GM23338 (cell line): ENCODE measurements at regions not wholly inside any gene's neighbourhood (a gene's known extent, or its start where the extent isn't known, plus 50 kb on each side); places are given as distances from the start of the nearest gene placed in this dataset.

Source experiments
- ATAC-seq: fragments of 200-7000 bp; cut with Tn5 transposase; 3 replicates; pipeline ENCODE4 v1.9.1; 2020
- DNase-seq: peaks from one replicate; pipeline ENCODE4 v3.0.0-alpha.2; 2015; ENCODE audit warnings: low spot score
- H2AFZ ChIP-seq: fragments of 200-600 bp; sonication (generic); 2 replicates; pipeline ENCODE4 v1.8.0; 2016; ENCODE audit warnings: antibody characterized with exemption, mild to moderate bottlenecking, moderate library complexity
- H3F3A ChIP-seq: fragments of 200-600 bp; sonication (generic); replicated peaks from 2 replicates; pipeline ENCODE4 v1.8.0; 2017; ENCODE audit warnings: antibody characterized with exemption, mixed run types, low read depth
- H3K27ac ChIP-seq: fragments of 200-600 bp; sonication (generic); 2 replicates; pipeline ENCODE4 v1.6.1; 2016; ENCODE audit warnings: low read depth
- H3K27me3 ChIP-seq: fragments of 200-600 bp; sonication (generic); 2 replicates; pipeline ENCODE4 v1.8.0; 2016; ENCODE audit warnings: mild to moderate bottlenecking, mixed run types, moderate library complexity; ENCODE audit not compliant: insufficient read depth
- H3K36me3 ChIP-seq: fragments of 200-600 bp; sonication (generic); 2 replicates; pipeline ENCODE4 v1.8.0; 2016; ENCODE audit warnings: mild to moderate bottlenecking; ENCODE audit not compliant: insufficient read depth
- H3K4me1 ChIP-seq: fragments of 200-600 bp; sonication (generic); 2 replicates; pipeline ENCODE4 v1.8.0; 2016; ENCODE audit warnings: mild to moderate bottlenecking, moderate library complexity; ENCODE audit not compliant: insufficient read depth
- H3K4me2 ChIP-seq: fragments of 200-600 bp; sonication (generic); 2 replicates; pipeline ENCODE4 v1.7.1; 2017; ENCODE audit warnings: mixed run types
- H3K4me3 ChIP-seq: fragments of 200-600 bp; sonication (generic); 2 replicates; pipeline ENCODE4 v1.6.1; 2016; ENCODE audit warnings: mixed run types
- H3K79me2 ChIP-seq: fragments of 200-600 bp; sonication (generic); replicated peaks from 2 replicates; pipeline ENCODE4 v1.8.0; 2017; ENCODE audit warnings: mild to moderate bottlenecking; ENCODE audit not compliant: insufficient read depth
- H3K9me2 ChIP-seq: fragments of 200-600 bp; sonication (generic); 2 replicates; pipeline ENCODE4 v1.8.0; 2017; ENCODE audit not compliant: insufficient read depth
- H4K20me1 ChIP-seq: fragments of 200-600 bp; sonication (generic); replicated peaks from 2 replicates; pipeline ENCODE4 v1.8.0; 2017; ENCODE audit warnings: mild to moderate bottlenecking; ENCODE audit not compliant: insufficient read depth
- H3K27ac Mint-ChIP-seq: 2 replicates; pipeline ENCODE4 v1.8.0; 2020; ENCODE audit warnings: inconsistent platforms, mild to moderate bottlenecking, moderate library complexity, mixed read lengths
- H3K27me3 Mint-ChIP-seq: 3 replicates; pipeline ENCODE4 v1.8.0; 2022; ENCODE audit warnings: low read depth, mild to moderate bottlenecking, moderate library complexity, mixed read lengths, inconsistent platforms; ENCODE audit not compliant: insufficient read depth, poor library complexity
- H3K36me3 Mint-ChIP-seq: 3 replicates; pipeline ENCODE4 v1.8.0; 2021; ENCODE audit warnings: low read depth, mild to moderate bottlenecking, inconsistent platforms, moderate library complexity, mixed read lengths
- H3K4me1 Mint-ChIP-seq: 3 replicates; pipeline ENCODE4 v1.8.0; 2020; ENCODE audit warnings: mild to moderate bottlenecking, inconsistent platforms, mixed read lengths
- H3K4me3 Mint-ChIP-seq: 3 replicates; pipeline ENCODE4 v1.8.0; 2021; ENCODE audit warnings: moderate library complexity, mild to moderate bottlenecking, inconsistent platforms, mixed read lengths
- H3K9me3 Mint-ChIP-seq: 3 replicates; pipeline ENCODE4 v1.8.0; 2020; ENCODE audit warnings: moderate library complexity, mild to moderate bottlenecking, inconsistent platforms, mixed read lengths
- CREB1 ChIP-seq: fragments of 250-450 bp; sonication (Bioruptor Pico); IDR thresholded peaks from 2 replicates; pipeline ENCODE4 v1.5.0; 2020; ENCODE audit warnings: low read depth, mild to moderate bottlenecking, moderate library complexity
- CTCF ChIP-seq, 2 experiments: fragments of 200-600 bp in 1 of 2; sonication (generic) in 1 of 2; conservative IDR thresholded peaks; 2 replicates each; pipeline versions ENCODE4 v1.5.1 to v1.6.1; 2016 to 2017; ENCODE audit warnings: antibody characterized with exemption in 2 of 2, low read depth in 2 of 2, mild to moderate bottlenecking in 2 of 2, moderate library complexity in 1 of 2
- ETS1 ChIP-seq: IDR thresholded peaks from 2 replicates; pipeline ENCODE4 v1.6.1; 2016; ENCODE audit warnings: antibody characterized with exemption
- EZH2 ChIP-seq: fragments of 200-600 bp; sonication (generic); IDR thresholded peaks from one replicate; pipeline ENCODE4 v1.8.0; 2017; ENCODE audit warnings: antibody characterized with exemption, mild to moderate bottlenecking, low read depth; ENCODE audit not compliant: unreplicated experiment
- NANOG ChIP-seq: IDR thresholded peaks from 2 replicates; pipeline ENCODE4 v1.6.1; 2016; ENCODE audit warnings: antibody characterized with exemption, borderline replicate concordance
- POLR2AphosphoS5 ChIP-seq: IDR thresholded peaks from 2 replicates; pipeline ENCODE4 v1.6.1; 2016; ENCODE audit warnings: antibody characterized with exemption, low read depth
- REST ChIP-seq: IDR thresholded peaks from one replicate; pipeline ENCODE4 v1.6.1; 2018; ENCODE audit warnings: antibody characterized with exemption; ENCODE audit not compliant: unreplicated experiment
- ZNF462 ChIP-seq: fragments of 250-450 bp; sonication (Bioruptor Pico); IDR thresholded peaks from 2 replicates; pipeline ENCODE4 v1.5.0; 2020; ENCODE audit warnings: mild to moderate bottlenecking, moderate library complexity

GRCh38 chr12:85466890-85467289, 186.9 kb downstream of the ALX1 start:
- no peaks in the 10 kb centered on the region; the same call in 2 of the 3 replicates for H3K9me3 Mint-ChIP-seq
- TF ChIP-seq EZH2 (no peak), ETS1 (no peak), POLR2AphosphoS5 (no peak), CTCF (conservative IDR thresholded peaks at IDR 0.05; ENCODE audit: low read depth in 2 of 2) (no peak), ZNF462 (no peak), CREB1 (CRISPR knock-in tag) (no peak), NANOG (no peak), REST (no peak)
- no peaks in the 10 kb centered on the region for H4K20me1 ChIP-seq
- H3K27ac ChIP-seq = no peak overlapping the region
- no peaks in the 10 kb centered on the region for H3K79me2 ChIP-seq
- H3F3A ChIP-seq = no peaks in the 10 kb centered on the region
- H3K36me3 ChIP-seq = no peaks in the 10 kb centered on the region
- H3K27ac Mint-ChIP-seq = no peak overlapping the region
- ATAC-seq (no peak), DNase-seq (no peak)
- peaks cover 27% of the 10 kb centered on the region for H3K4me1 Mint-ChIP-seq
- H3K4me3 Mint-ChIP-seq = no peak overlapping the region
- no peaks in the 10 kb centered on the region for H3K27me3 ChIP-seq
- H3K4me3 ChIP-seq = no peak overlapping the region
- H3K9me2 ChIP-seq = no peaks in the 10 kb centered on the region
- H3K27me3 Mint-ChIP-seq = peaks cover 1% of the 10 kb centered on the region
- H3K36me3 Mint-ChIP-seq = peaks cover 5% of the 10 kb centered on the region; the same call in 1 of the 3 replicates
- H3K4me2 ChIP-seq = no peak overlapping the region
- H2AFZ ChIP-seq = no peak overlapping the region
- H3K4me1 ChIP-seq = peaks cover 19% of the 10 kb centered on the region
